T follicular helper cell (primary cell): ENCODE measurements at regions not wholly inside any gene's neighbourhood (a gene's known extent, or its start where the extent isn't known, plus 50 kb on each side); places are given as distances from the start of the nearest gene placed in this dataset.

ENCODE experiments used
- DNase-seq: peaks from one replicate; pipeline ENCODE4 v3.0.0-alpha.2; 2020; ENCODE audit warnings: low read depth

DNA sequence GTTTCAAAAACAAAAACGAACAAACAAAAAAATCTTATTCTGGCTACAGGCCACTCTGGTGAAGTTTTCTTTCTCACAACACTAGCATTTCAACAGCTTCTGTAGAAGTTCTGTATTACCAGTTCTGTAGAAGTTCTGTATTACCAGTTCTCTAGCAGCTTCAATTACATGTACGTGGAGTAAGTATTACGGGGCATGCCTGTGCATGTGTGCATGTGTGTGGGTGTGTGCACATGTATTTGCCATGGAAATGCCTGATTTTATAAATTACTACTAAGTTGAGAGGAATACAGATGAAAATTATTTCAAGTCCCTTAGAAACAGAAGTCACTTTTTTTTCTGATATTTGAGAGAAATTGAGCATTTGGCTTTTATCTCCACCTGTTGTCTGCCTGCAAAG lies 414.2 kb downstream of the FOXO1 start:
- DNase-seq, result no peak

- DNase-seq, result no peak
Measured at GRCh38 chr13:40252676-40253075, 413.8 kb downstream of the FOXO1 start.

DNA sequence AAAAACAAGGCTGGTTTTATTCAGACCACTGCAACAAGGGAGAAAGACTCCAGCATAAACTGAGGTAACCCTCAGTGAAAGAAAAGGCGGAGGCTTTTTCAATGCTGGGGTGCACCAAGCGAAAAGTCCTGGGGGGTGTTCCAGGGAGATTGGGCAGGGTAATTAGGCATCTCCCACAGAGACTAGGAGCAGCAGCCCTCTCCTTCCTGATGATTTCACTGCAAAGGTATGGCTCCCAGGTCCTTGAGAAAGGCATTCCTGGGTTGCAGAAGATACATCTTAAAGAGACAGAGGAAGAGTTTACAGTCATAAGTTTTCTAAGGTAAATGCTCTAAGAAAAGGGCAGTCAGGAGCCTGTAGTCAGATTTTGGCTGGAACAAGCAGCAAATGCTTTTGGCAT lies 412.0 kb downstream of the FOXO1 start:
- DNase-seq, result no peak

DNA sequence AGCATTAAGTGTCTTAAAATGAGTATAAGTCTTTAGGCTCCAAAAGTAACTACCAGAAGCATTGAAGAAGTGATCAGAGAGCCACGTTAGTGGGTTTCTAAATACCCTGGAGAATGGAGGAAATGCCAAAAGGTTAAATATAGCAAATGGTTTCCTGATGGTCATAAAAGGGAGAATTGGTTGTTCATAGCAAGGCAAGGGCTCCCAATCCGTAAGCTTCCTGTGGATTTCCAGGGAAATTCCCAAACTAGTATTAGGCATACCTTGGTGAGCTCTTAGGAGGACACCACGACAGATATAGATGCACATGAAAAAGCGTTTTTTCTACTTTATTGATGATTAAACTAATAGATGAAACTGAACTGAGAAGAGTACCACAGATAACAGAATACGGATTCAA lies 410.9 kb downstream of the FOXO1 start:
- DNase-seq, result no peak

DNA sequence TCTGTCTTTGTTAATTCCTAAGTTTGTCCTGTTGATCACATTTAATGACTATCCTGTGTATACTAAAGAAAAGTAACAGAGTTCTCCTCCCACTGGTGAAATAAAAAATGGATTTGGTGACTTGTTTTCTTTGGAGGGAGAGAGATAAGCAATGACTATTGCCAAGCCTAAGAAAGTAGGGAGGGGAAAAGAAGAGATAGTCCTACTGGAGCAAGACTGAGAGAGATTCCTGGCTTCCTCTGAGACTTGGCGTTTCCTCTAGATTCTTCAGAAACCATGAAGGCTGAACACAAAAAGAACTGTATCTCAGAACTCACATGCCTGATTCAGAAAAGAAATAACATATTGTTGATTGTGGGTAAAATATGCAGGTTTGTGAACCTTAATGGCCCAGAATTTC lies 406.5 kb downstream of the FOXO1 start:
- DNase-seq, result no peak

DNA sequence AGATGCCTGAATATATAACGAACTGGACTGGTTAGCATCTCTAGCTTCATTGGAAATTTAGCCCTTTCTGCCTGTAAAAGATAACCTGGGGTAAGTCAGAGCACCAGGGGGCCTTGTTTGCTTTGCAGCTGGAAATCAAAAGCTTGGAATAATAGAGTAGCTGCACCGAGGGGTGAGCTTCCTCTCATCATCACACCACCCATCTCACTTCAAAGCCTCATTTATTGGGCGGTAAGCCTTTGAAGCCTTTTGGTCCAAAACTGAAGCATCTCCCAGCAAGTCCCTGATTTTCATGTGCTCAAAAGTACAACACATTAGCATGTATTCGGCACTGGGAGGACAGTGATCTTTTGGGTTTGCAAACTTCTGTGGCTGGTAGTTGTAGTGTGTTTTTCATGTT lies 405.1 kb downstream of the FOXO1 start:
- DNase-seq, result no peak

- no peak for DNase-seq
Measured at GRCh38 chr13:40261947-40262346, 404.5 kb downstream of the FOXO1 start.

- no peak for DNase-seq
Measured at GRCh38 chr13:40269086-40269485, 397.4 kb downstream of the FOXO1 start.

- DNase-seq, result no peak
Measured at GRCh38 chr13:40270726-40271125, 395.7 kb downstream of the FOXO1 start.

DNA sequence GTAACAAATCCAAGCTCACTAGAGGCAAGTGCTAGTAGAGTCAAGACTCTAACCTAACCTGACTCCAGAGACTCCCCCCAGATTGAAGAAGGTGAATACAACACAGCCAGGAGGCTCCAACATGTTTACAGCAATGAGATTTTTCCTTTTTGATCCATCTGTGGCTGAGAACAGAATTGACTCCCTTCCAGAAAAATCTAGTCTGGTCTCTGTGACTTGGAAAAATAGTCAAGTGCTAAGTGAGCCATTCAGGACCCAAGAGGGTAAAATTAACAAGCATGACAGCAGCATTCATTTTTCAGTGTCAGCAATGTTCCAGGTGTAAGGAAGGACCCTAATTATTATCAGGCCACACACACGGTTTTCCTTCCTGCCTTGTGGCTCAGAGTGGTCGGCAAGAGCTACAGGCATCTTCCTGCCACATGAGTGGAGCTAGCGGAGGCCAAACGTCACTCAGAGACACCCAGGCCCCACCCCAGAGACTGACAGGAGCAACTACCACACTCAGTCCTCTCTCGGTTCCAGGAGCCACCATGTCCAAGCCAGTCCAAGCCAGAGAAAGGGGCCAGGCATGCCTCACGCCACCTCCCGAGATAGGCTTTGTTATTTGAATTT lies 395.1 kb downstream of the FOXO1 start:
- no peak for DNase-seq

GRCh38 chr13:40271931-40272775 lies 394.3 kb downstream of the FOXO1 start:
- DNase-seq, result no peak

GRCh38 chr13:40272776-40273139 lies 393.7 kb downstream of the FOXO1 start:
- DNase-seq, result no peak

DNA sequence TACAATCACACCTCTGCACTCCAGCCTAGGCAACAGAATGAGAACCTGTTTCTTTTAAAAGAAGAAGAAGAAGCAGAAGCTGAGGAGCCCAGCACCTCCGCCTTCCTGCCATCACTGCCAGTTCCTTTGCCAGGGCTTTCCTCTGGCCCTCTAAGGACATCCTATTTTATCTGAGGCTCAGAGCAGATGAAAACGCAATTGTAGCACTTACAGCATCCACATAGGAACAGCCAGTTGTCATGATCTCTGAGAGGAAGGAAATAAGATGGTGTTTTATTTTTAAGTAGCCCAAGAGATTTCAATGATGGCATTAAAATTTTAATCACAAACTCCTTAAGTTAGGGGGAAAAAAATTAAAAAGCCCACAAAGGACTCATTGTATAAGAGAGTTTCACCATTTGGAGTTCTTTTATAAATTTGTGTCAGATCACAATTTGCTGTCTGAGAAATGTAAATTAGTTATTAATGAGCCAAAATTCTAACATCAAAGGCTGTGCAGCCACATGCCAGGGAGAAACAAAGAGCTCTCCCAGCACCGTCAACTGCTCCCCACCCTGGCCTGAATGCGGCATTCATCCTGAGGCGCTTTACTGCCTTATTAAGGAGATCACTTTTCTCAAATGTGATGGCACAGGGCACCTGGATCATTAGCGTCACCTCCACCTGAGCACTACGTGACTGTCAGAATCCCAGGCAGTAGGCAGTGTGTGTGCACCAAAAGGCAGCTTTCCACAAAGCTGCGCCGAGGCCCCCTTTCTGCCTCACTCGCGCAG lies 393.0 kb downstream of the FOXO1 start:
- no peak for DNase-seq

GRCh38 chr13:40274103-40274502 lies 392.3 kb downstream of the FOXO1 start:
- DNase-seq, result no peak

DNA sequence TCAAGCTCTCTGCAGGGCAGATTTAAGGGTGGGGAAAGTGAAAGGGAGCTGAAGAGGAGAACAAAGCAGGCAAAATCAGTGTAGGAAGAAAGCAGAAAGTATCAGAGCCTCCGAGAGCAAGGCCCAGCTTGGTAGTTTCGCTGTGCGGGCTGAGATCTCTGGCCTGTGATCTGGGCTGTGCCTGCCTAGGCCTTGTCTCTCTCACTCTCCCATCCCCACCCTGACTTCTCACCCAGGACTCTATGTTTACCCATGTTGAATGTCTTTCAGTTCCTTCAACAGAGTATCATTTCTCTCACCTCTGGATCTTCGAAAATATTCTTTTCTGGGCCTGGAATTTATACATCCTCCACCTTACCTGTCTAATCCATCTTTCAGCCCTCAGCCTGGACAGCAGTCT lies 391.3 kb downstream of the FOXO1 start:
- DNase-seq, result no peak

DNA sequence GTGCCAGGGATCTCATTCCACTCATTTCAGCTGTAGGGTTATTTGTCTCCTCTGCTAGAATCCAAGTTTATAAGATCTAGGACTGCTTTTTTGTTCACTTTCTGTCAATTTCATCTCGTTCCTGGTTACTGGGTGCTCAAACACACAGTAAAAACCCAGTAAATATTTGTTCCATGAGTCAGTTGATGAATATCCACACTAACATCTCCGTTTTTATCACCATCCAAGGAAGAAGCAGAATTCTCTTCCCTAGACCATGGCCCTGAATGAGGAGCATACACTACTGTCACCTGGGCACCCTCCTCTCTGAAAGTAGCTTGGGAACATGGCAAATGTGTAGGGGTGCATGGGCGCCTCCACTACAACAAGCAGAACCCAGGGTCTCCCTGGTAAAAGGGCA lies 390.8 kb downstream of the FOXO1 start:
- no peak for DNase-seq

DNA sequence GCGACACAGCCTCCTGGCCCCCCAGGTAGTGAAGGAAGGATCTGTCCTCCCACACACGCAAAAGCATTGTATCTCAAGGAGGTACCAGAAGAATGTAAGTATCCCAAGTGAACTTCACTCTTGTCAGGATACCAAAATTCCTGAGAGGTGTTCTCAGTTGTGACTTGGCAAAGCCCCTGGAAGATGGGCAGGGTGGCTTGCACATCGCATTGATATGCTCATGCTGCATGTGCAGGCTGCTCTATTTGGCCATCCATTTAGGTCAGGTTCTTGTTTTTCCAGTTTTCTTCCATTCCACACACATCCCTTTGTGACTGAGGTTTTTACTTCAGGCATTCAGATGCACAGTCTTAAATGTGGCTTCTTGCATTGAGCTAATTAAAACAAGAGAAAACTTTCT lies 382.8 kb downstream of the FOXO1 start:
- no peak for DNase-seq

DNA sequence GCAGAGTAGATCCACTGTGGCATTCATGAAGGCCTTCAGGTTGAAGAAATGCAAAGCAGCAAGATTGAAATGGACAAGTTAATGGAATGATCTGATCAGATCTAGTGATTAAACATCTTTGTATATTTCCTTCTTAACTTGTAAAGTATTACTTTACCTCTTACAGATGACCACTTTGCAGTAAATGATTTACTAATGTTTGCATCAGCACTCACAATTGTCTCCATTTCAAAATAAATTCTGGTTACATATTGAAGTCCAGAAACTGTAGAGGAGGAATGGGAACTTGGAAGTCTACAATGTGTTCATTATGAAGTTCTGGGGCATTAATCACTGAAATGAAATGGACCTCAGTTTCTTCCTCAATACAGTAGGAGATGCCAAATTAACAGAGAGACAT lies 380.8 kb downstream of the FOXO1 start:
- no peak for DNase-seq

DNA sequence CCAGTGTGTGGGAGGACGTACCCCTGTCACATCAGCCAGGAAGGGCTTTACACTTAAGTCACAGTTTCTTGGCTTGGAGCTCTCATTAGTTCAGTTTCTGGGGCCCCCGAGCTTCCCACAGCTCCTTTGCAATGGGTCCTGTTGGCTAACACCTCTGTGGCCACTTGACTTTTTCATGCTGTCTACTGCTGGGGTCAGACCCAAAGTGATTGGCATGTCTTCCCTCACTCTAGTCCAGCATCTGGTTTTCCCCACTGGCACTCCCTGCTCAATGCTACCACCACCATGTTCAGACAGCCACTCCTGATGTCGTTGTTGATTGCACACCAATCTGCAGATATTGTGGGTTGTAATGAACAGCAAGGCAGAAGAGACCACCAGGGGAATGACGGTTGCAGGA lies 379.0 kb downstream of the FOXO1 start:
- no peak for DNase-seq

DNA sequence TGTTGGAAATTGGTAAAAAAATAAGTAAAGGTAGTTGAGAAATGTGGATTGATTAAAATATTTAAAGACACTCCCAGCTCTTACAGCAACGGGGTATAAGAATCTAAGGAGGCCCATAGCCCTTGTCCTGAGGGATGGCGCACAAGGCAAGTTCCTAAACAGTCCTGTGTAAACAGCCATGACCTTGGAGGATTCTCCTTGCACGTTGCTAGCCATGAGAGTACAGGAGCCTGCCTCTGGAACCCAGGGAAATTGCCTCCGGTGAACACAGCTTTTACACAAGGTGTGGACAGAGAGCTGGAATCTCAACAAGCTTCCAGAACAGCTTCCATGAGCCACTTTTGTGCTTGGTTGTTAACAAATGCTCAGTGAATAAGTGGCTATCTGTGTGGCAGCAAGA lies 378.2 kb downstream of the FOXO1 start:
- no peak for DNase-seq

GRCh38 chr13:40290758-40291157 lies 375.7 kb downstream of the FOXO1 start:
- DNase-seq, result no peak

- DNase-seq, result no peak
Measured at GRCh38 chr13:40292108-40292507, 374.3 kb downstream of the FOXO1 start.

DNA sequence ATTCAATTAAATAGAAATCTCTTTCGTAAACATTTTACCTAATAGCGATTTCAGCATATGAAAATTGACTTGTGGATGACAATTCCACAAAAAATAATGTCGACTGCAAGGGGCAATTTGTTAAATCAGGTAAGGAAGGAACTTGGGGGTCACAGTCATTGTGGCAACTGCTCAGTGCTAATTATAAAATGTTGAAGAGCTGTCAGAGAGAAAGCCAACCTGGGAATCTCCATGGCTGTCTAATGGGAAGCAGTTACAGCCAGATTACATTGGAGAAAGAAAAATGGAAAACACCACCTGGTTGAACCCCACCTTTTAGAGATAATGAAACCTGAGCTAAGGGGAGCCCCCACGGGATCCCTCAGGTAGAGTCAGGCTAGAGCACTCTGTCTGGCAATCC lies 373.9 kb downstream of the FOXO1 start:
- DNase-seq, result no peak
